VCaP (cell line): ENCODE measurements at regions not wholly inside any gene's neighbourhood (a gene's known extent, or its start where the extent isn't known, plus 50 kb on each side); places are given as distances from the start of the nearest gene placed in this dataset.

Source experiments
- H3K27ac ChIP-seq: fragments of 450-650 bp; 2 replicates; pipeline ENCODE4 v1.5.1; 2017
- CTCF ChIP-seq: fragments of 450-650 bp; conservative IDR thresholded peaks from 2 replicates; pipeline ENCODE4 v1.5.1; 2017; ENCODE audit warnings: mild to moderate bottlenecking, moderate library complexity

DNA sequence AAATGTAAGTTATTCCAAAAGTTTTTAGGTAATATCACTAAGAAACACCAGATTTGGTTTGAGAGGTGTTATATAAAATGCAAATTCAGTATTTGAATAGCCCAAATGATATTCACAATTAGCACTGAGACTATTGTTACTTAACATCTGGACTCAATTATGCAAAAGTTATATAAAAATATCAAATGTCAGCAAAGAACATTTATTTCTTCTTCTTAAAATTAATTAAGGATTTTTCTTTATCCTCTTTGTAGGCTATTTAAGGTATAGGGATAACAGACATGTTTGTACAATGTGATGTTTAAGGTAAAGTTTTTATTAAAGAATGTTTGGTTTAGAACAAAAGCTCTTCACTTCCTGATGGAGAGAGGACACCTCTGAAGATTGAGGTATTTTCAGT is 63.3 kb upstream of the GK2 start:
- no peak for TF ChIP-seq CTCF
- H3K27ac ChIP-seq, result no peak overlapping the region

DNA sequence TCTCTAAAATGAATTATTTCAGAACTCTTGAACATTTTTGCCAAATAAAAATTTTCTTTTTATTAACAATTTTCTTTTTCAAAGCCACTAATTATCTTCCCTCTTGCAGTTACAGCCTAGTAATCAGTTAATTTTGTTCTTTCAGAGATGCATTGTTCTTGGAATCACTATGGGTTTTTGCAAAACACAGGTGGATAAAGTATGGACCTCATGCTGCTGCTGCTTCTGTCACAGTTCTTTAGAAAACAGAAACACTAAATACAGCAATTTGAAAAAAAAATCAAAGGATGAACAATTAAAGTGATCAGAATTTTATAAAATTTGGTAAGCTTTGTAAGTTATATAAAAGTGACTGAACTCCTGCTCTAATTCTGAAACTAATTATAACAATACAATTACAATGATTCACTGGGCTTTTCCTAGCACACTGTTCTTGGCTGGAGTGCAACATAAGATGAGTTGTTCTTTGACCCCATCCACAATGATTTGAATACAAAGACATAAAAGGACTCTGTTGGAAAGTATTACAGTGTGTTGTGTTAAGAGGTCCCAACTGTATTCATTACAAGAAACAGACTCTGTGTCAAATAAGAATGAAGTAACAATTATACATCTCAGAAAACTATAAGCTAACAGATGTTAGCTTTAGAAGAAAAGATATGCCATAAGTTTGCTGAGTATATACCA is 59.4 kb upstream of the GK2 start:
- no peak overlapping the region for H3K27ac ChIP-seq
- no peak for TF ChIP-seq CTCF

GRCh38 chr4:79466621-79467020 is 58.6 kb upstream of the GK2 start:
- no peak for TF ChIP-seq CTCF
- no peak overlapping the region for H3K27ac ChIP-seq
